OCI-LY1 (cell line): ENCODE measurements at regions not wholly inside any gene's neighbourhood (a gene's known extent, or its start where the extent isn't known, plus 50 kb on each side); places are given as distances from the start of the nearest gene placed in this dataset.

ENCODE experiments used
- EZH2 ChIP-seq: fragments of 200-600 bp; sonication (generic), shearing (Covaris generic); IDR thresholded peaks from 2 replicates; pipeline ENCODE4 v1.8.0; 2017; ENCODE audit warnings: borderline replicate concordance, mixed run types, mild to moderate bottlenecking, antibody characterized with exemption, low read length, moderate library complexity, mixed read lengths
- TF ChIP-seq, protein P1 (sequence below): fragments of 200-600 bp; sonication (generic), shearing (Covaris generic); IDR thresholded peaks from 2 replicates; pipeline ENCODE4 v1.5.1; 2017; ENCODE audit warnings: mild to moderate bottlenecking, antibody characterized with exemption, low read length, moderate library complexity, mixed read lengths

DNA sequence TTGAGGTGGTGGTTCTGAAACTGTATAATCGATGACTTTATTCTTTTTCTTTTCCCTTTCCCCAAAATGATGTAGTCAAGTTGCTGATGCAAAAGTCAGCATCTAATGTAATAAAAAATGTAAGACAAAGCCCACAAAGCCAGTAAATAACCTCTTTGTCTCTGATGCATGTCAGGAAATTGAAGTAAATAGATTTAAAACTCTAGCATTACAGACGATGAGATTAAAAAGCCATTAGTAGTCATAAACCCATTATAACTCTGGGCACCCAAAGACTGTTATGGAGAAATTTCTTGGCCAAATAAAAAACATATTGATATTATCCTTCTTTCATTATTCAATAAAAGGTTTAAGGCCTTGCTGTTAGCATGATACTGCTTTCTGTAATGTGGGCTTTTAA lies 548.7 kb downstream of the TUSC1 start:
- TF ChIP-seq, protein P1, sequence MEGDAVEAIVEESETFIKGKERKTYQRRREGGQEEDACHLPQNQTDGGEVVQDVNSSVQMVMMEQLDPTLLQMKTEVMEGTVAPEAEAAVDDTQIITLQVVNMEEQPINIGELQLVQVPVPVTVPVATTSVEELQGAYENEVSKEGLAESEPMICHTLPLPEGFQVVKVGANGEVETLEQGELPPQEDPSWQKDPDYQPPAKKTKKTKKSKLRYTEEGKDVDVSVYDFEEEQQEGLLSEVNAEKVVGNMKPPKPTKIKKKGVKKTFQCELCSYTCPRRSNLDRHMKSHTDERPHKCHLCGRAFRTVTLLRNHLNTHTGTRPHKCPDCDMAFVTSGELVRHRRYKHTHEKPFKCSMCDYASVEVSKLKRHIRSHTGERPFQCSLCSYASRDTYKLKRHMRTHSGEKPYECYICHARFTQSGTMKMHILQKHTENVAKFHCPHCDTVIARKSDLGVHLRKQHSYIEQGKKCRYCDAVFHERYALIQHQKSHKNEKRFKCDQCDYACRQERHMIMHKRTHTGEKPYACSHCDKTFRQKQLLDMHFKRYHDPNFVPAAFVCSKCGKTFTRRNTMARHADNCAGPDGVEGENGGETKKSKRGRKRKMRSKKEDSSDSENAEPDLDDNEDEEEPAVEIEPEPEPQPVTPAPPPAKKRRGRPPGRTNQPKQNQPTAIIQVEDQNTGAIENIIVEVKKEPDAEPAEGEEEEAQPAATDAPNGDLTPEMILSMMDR = no peak
- TF ChIP-seq EZH2 = no peak
